Lung (tissue), 11 donors: ENCODE measurements at regions not wholly inside any gene's neighbourhood (a gene's known extent, or its start where the extent isn't known, plus 50 kb on each side); places are given as distances from the start of the nearest gene placed in this dataset.

Experiments used
- ATAC-seq: fragments of 200-7000 bp; cut with Tn5 transposase; one replicate; pipeline ENCODE4 v1.9.1; 2020; ENCODE audit warnings: moderate number of reproducible peaks; ENCODE audit not compliant: insufficient read depth, low FRiP score
- DNase-seq, 3 donors: peaks; one replicate each; pipeline ENCODE4 v3.0.0-alpha.2; 2013 to 2017
- H3K27ac ChIP-seq, 2 donors: one replicate each; pipeline ENCODE4 v1.5.1; 2013; ENCODE audit warnings: mild to moderate bottlenecking in 2 of 2, moderate library complexity in 2 of 2, control low read depth in 1 of 2, inconsistent platforms in 1 of 2, low read depth in 1 of 2, low read length in 1 of 2
- H3K27me3 ChIP-seq, 3 donors: one replicate each; pipeline ENCODE4 v1.5.1; 2013; ENCODE audit warnings: low read length in 2 of 3; ENCODE audit not compliant: control insufficient read depth in 3 of 3, insufficient read depth in 3 of 3
- H3K36me3 ChIP-seq, 4 donors: one replicate each; pipeline ENCODE4 v1.5.1; 2013; ENCODE audit warnings: low read length in 4 of 4, mild to moderate bottlenecking in 1 of 4, moderate library complexity in 1 of 4; ENCODE audit not compliant: control insufficient read depth in 4 of 4, insufficient read depth in 4 of 4
- H3K4me1 ChIP-seq, 5 donors: one replicate each; pipeline ENCODE4 v1.5.1; 2013; ENCODE audit warnings: low read length in 5 of 5, mild to moderate bottlenecking in 2 of 5, moderate library complexity in 1 of 5; ENCODE audit not compliant: control insufficient read depth in 5 of 5, insufficient read depth in 5 of 5
- H3K4me3 ChIP-seq: one replicate; pipeline ENCODE4 v1.5.1; 2013; ENCODE audit warnings: mild to moderate bottlenecking, control low read depth, moderate library complexity
- H3K9ac ChIP-seq, 2 donors: one replicate each; pipeline ENCODE4 v1.5.1; 2013; ENCODE audit warnings: low read length in 2 of 2, control low read depth in 1 of 2; ENCODE audit not compliant: insufficient read depth in 1 of 2
- H3K9me3 ChIP-seq, 4 donors: one replicate each; pipeline ENCODE4 v1.5.1; 2013; ENCODE audit warnings: low read length in 3 of 4, mild to moderate bottlenecking in 1 of 4, moderate library complexity in 1 of 4; ENCODE audit not compliant: control insufficient read depth in 4 of 4, insufficient read depth in 3 of 4
- CTCF ChIP-seq: IDR thresholded peaks from 2 replicates; pipeline ENCODE4 v1.5.1; 2012; ENCODE audit warnings: mild to moderate bottlenecking; ENCODE audit errors: control extremely low read depth, extremely low read depth
- WGBS, 2 donors: extraction: QIAGEN DNeasy Blood & Tissue Kit; methylation state at CpG; one replicate each; pipeline ENCODE4 v1.1.7; 2013; 5-methylcytosine and 5-hydroxymethylcytosine counted together
- donor health status: control.
- donor health status: control.
- donor health status: Bipolar disorder and iron deficiency.
- donor health status: healthy.
- donor health status: DM: yes; HTN: yes; CAD: no.

- no peaks in the 10 kb centered on the region for H3K36me3 ChIP-seq
- no peaks in the 10 kb centered on the region for H3K27me3 ChIP-seq
- peaks cover 0 to 31% (median 0%) of the 10 kb centered on the region in 5 donors for H3K4me1 ChIP-seq
- H3K9ac ChIP-seq = peak overlapping the region in 1 of 2 donors; percentile 51
- 23 to 24% methylated on average over 6 of the region's 6 CpGs for WGBS, 2 donors
- ATAC-seq = peak; percentile 83
- TF ChIP-seq CTCF = no peak
- no peaks in the 10 kb centered on the region for H3K9me3 ChIP-seq
- no peak overlapping the region for H3K27ac ChIP-seq
- DNase-seq = peak; percentile 87 to 97 (median 94)
- no peak overlapping the region for H3K4me3 ChIP-seq
Observed at GRCh38 chr6:113433335-113433991, 423.7 kb upstream of the MARCKS start.

GRCh38 chr6:113434641-113435040 lies 422.5 kb upstream of the MARCKS start:
- H3K9me3 ChIP-seq = no peaks in the 10 kb centered on the region
- 66 to 77% methylated on average over 3 of the region's 3 CpGs for WGBS, 2 donors
- H3K4me3 ChIP-seq = no peak overlapping the region
- H3K4me1 ChIP-seq = peaks cover 0 to 31% (median 0%) of the 10 kb centered on the region in 5 donors
- no peaks in the 10 kb centered on the region for H3K36me3 ChIP-seq
- TF ChIP-seq CTCF = no peak
- no peak overlapping the region for H3K27ac ChIP-seq
- no peak for DNase-seq
- no peak overlapping the region for H3K9ac ChIP-seq
- ATAC-seq = no peak
- H3K27me3 ChIP-seq = no peaks in the 10 kb centered on the region

- 41 to 61% methylated on average over 3 of the region's 3 CpGs for WGBS, 2 donors
- H3K36me3 ChIP-seq = no peaks in the 10 kb centered on the region
- no peaks in the 10 kb centered on the region for H3K9me3 ChIP-seq
- no peaks in the 10 kb centered on the region for H3K27me3 ChIP-seq
- peaks cover 0 to 27% (median 0%) of the 10 kb centered on the region in 5 donors for H3K4me1 ChIP-seq
- no peak overlapping the region for H3K4me3 ChIP-seq
- H3K27ac ChIP-seq = no peak overlapping the region
- no peak for DNase-seq
- ATAC-seq = no peak
- TF ChIP-seq CTCF = no peak
- no peak overlapping the region for H3K9ac ChIP-seq
Observed at GRCh38 chr6:113437566-113437965, 419.6 kb upstream of the MARCKS start.

GRCh38 chr6:113439866-113440265 lies 417.3 kb upstream of the MARCKS start:
- no peak for TF ChIP-seq CTCF
- no peak overlapping the region for H3K9ac ChIP-seq
- no peaks in the 10 kb centered on the region for H3K36me3 ChIP-seq
- 85% methylated on average over 7 of the region's 7 CpGs for WGBS, 2 donors
- H3K9me3 ChIP-seq = no peaks in the 10 kb centered on the region
- H3K27ac ChIP-seq = no peak overlapping the region
- H3K4me3 ChIP-seq = no peak overlapping the region
- H3K27me3 ChIP-seq = no peaks in the 10 kb centered on the region
- DNase-seq = no peak
- H3K4me1 ChIP-seq = peaks cover 0 to 5% (median 0%) of the 10 kb centered on the region in 5 donors
- ATAC-seq = no peak
